ENCODE measurements at regions not wholly inside any gene's neighbourhood (a gene's known extent, or its start where the extent isn't known, plus 50 kb on each side); places are given as distances from the start of the nearest gene placed in this dataset.

- TF ChIP-seq ZBTB4 (CRISPR knock-in tag; IDR thresholded peaks at IDR 0.05) (no peak), TCF3 (IDR thresholded peaks at IDR 0.05; ENCODE audit: borderline replicate concordance, insufficient read depth, low read depth, low read length) (no peak), BCL11A (IDR thresholded peaks at IDR 0.05; ENCODE audit: low read depth, low read length) (no peak), IKZF2 (IDR thresholded peaks at IDR 0.05) (no peak), NFXL1 (IDR thresholded peaks at IDR 0.05; ENCODE audit: borderline replicate concordance) (no peak), ZBED1 (IDR thresholded peaks at IDR 0.05; ENCODE audit: borderline replicate concordance) (no peak), ATF3 (IDR thresholded peaks at IDR 0.05; ENCODE audit: borderline replicate concordance, extremely low read depth, low read depth, low read length) (no peak)
Observed at GRCh38 chr2:2472044-2472443, 141.0 kb upstream of the MYT1L start (continued).

- TF ChIP-seq MEF2B (IDR thresholded peaks at IDR 0.05; ENCODE audit: partially characterized antibody, poor library complexity, severe bottlenecking): no peak
- TF ChIP-seq NRF1 (conservative IDR thresholded peaks at IDR 0.05; ENCODE audit: low read depth, low read length): no peak
- no peak for TF ChIP-seq RAD21 (IDR thresholded peaks at IDR 0.05; ENCODE audit: insufficient read depth, low read depth, low read length)
- H3K9me3 ChIP-seq (replicated peaks; ENCODE audit: control insufficient read depth, insufficient read depth, low read length): no peaks in the 10 kb centered on the region
- no peak for DNase-seq (ENCODE audit: low read depth, low spot score)
- H3K79me2 ChIP-seq (ENCODE audit: control insufficient read depth, insufficient read depth, low read length): no peaks in the 10 kb centered on the region
- H3K4me2 ChIP-seq (ENCODE audit: control insufficient read depth, insufficient read depth): no peak overlapping the region
- WGBS (ENCODE audit: insufficient coverage, insufficient replicate concordance, low lambda C conversion rate, missing lambda C conversion rate): 18% methylated on average over 9 of the region's 9 CpGs
- no peak overlapping the region for H2AFZ ChIP-seq (ENCODE audit: control insufficient read depth, low read depth, low read length)
- SMC1A ChIA-PET (ENCODE audit: uncharacterized antibody, unreplicated experiment): no interaction called here
- intact Hi-C loops (cut with micrococcal nuclease; ENCODE audit: unreplicated experiment): no loop called here
- no peaks in the 10 kb centered on the region; a peak in 1 of 4 replicates for H3K27me3 ChIP-seq (replicated peaks in 1 of 2; ENCODE audit: control insufficient read depth in 2 of 2, insufficient read depth in 2 of 2, low read length in 1 of 2)
- CTCF ChIA-PET: no interaction called here
- H3K4me1 ChIP-seq (ENCODE audit: control insufficient read depth, insufficient read depth, low read length): no peaks in the 10 kb centered on the region
- RAD21 ChIA-PET (ENCODE audit: unreplicated experiment): no interaction called here
- POLR2A ChIA-PET: no interaction called here
- H3K27ac ChIP-seq (ENCODE audit: control insufficient read depth, insufficient read depth): no peak overlapping the region
- no peaks in the 10 kb centered on the region for H4K20me1 ChIP-seq (ENCODE audit: control insufficient read depth, insufficient read depth)
- in situ Hi-C loops (cut with MboI): no loop called here
- no peak overlapping the region for H3K4me3 ChIP-seq
- BruUV-seq (replicated peaks): no TSS peak
- FAIRE-seq: no peak
- no peaks in the 10 kb centered on the region for H3K36me3 ChIP-seq (ENCODE audit: control insufficient read depth in 2 of 2, insufficient read depth in 2 of 2, low read length in 1 of 2)
- ATAC-seq: no peak
- no peak overlapping the region for H3K9ac ChIP-seq (ENCODE audit: control insufficient read depth, insufficient read depth, low read length)
Observed at GRCh38 chr2:2466534-2466933, 135.5 kb upstream of the MYT1L start.

Measured in GM12878 (cell line).